K562 (cell line): ENCODE measurements at regions not wholly inside any gene's neighbourhood (a gene's known extent, or its start where the extent isn't known, plus 50 kb on each side); places are given as distances from the start of the nearest gene placed in this dataset.

Experiments
- ATAC-seq: fragments of 200-7000 bp; cut with Tn5 transposase; 3 replicates; pipeline ENCODE4 v1.9.1; 2020; ENCODE audit warnings: moderate library complexity
- BruUV-seq: library from RNA; stranded (reverse); fragments of 400-500 nt; replicated peaks from 2 replicates; lab custom pipeline; 2021; lab: Mats Ljungman, UMichigan
- CTCF ChIA-PET: fragments of 300-600 bp; formaldehyde crosslinking; extraction: SDS; loops from one replicate; lab custom pipeline; 2021; ENCODE audit warnings: low intra/inter-chr PET ratio; lab: Yijun Ruan, JAX
- POLR2A ChIA-PET: fragments of 300-600, 350-650 bp; sonication (Branson Sonifier 250); formaldehyde crosslinking; extraction: SDS; loops from one replicate; lab custom pipeline; 2021; ENCODE audit warnings: antibody characterized with exemption, inconsistent platforms; lab: Yijun Ruan, JAX
- DNase-seq, 4 experiments: peaks; one replicate each; pipeline versions ENCODE4 v3.0.0 to v3.0.0-alpha.2; 2011 to 2018; ENCODE audit warnings: low spot score in 3 of 4, mixed read lengths in 3 of 4; ENCODE audit errors: extremely low read depth in 1 of 4
- FAIRE-seq: peaks from 2 replicates; lab custom pipeline; 2011; peaks lifted over from hg19 to GRCh38; lab: Jason Lieb, UNC
- H2AFZ ChIP-seq: 2 replicates; pipeline ENCODE4 v1.6.0; 2011; ENCODE audit warnings: low read depth, low read length, control low read depth, inconsistent platforms
- H3K27ac ChIP-seq: fragments of 200-600 bp; 3 replicates; pipeline ENCODE4 v1.8.0; 2011; ENCODE audit warnings: low read depth, mild to moderate bottlenecking, control low read depth, inconsistent platforms, low read length, moderate library complexity, mixed read lengths; ENCODE audit errors: extremely low read depth
- H3K27me3 ChIP-seq, 2 experiments: fragments of 300-600 bp in 1 of 2; 2 replicates in 1 of 2; 3 replicates in 1 of 2; pipeline versions ENCODE4 v1.6.0 to v1.8.0; 2011; ENCODE audit warnings: inconsistent platforms in 2 of 2, low read length in 2 of 2, mild to moderate bottlenecking in 1 of 2, mixed read lengths in 1 of 2, moderate library complexity in 1 of 2; ENCODE audit not compliant: control insufficient read depth in 2 of 2, insufficient read depth in 2 of 2
- H3K36me3 ChIP-seq: fragments of 300-600 bp; 3 replicates; pipeline ENCODE4 v1.8.0; 2011; ENCODE audit warnings: mild to moderate bottlenecking, low read length, inconsistent platforms; ENCODE audit not compliant: control insufficient read depth, insufficient read depth
- H3K4me1 ChIP-seq, 2 experiments: fragments of 200-600 bp in 1 of 2; replicated peaks in 1 of 2; 2 replicates in 1 of 2; 3 replicates in 1 of 2; pipeline versions ENCODE4 v1.5.1 to v1.8.0; 2011; ENCODE audit warnings: inconsistent platforms in 2 of 2, low read length in 2 of 2, mild to moderate bottlenecking in 1 of 2, mixed read lengths in 1 of 2, moderate library complexity in 1 of 2; ENCODE audit not compliant: control insufficient read depth in 2 of 2, insufficient read depth in 2 of 2
- H3K4me2 ChIP-seq: 2 replicates; pipeline ENCODE4 v1.6.1; 2011; ENCODE audit warnings: low read length, control low read depth, inconsistent platforms, mixed read lengths; ENCODE audit not compliant: insufficient read depth
- H3K4me3 ChIP-seq: fragments of 200-600 bp; sonication (generic), shearing (Covaris generic); 2 replicates; pipeline ENCODE4 v1.5.1; 2016; ENCODE audit warnings: control low read depth, inconsistent platforms
- H3K79me2 ChIP-seq: fragments of 200-600 bp; 3 replicates; pipeline ENCODE4 v1.8.0; 2011; ENCODE audit warnings: low read length, inconsistent platforms; ENCODE audit not compliant: control insufficient read depth, insufficient read depth
- H3K9ac ChIP-seq, 2 experiments: 2 replicates each; pipeline versions ENCODE4 v1.6.0 to v1.6.1; 2011; ENCODE audit warnings: low read depth in 2 of 2, low read length in 2 of 2, control low read depth in 1 of 2, inconsistent platforms in 1 of 2, mild to moderate bottlenecking in 1 of 2, mixed read lengths in 1 of 2; ENCODE audit not compliant: insufficient read depth in 1 of 2
- H3K9me1 ChIP-seq: one replicate; pipeline ENCODE4 v1.6.0; 2011; ENCODE audit warnings: inconsistent platforms, mild to moderate bottlenecking, low read length, moderate library complexity; ENCODE audit not compliant: control insufficient read depth, insufficient read depth
- H3K9me3 ChIP-seq: replicated peaks from 2 replicates; pipeline ENCODE4 v1.5.1; 2011; ENCODE audit warnings: low read depth, low read length, inconsistent platforms; ENCODE audit not compliant: control insufficient read depth, insufficient read depth
- H4K20me1 ChIP-seq: replicated peaks from 2 replicates; pipeline ENCODE4 v1.6.1; 2011; ENCODE audit warnings: low read length, inconsistent platforms, mixed read lengths; ENCODE audit not compliant: control insufficient read depth, insufficient read depth
- BRF1 ChIP-seq: IDR thresholded peaks from 3 replicates; pipeline ENCODE4 v1.6.1; 2011; ENCODE audit warnings: borderline replicate concordance, mild to moderate bottlenecking; ENCODE audit not compliant: insufficient read length; ENCODE audit errors: extremely low read depth
- E2F8 ChIP-seq: fragments of 450-650 bp; IDR thresholded peaks from 2 replicates; pipeline ENCODE4 v1.7.1; 2018; ENCODE audit warnings: mild to moderate bottlenecking, low read depth; ENCODE audit not compliant: partially characterized antibody
- GTF2A2 ChIP-seq: IDR thresholded peaks from 2 replicates; pipeline ENCODE4 v1.6.1; 2016; ENCODE audit warnings: mild to moderate bottlenecking, missing genetic modification characterization, missing compliant biosample characterization
- MLX ChIP-seq, 2 experiments: fragments of 450-650 bp in 1 of 2; sonication (generic) in 1 of 2; formaldehyde crosslinking; conservative IDR thresholded peaks; 2 replicates each; pipeline versions ENCODE4 v1.4.0 to v1.8.1; 2020 to 2022; ENCODE audit warnings: mild to moderate bottlenecking in 1 of 2, missing genetic modification reagents in 1 of 2
- MYC ChIP-seq, 2 experiments: fragments of 250-450 bp in 1 of 2; sonication (Bioruptor Pico) in 1 of 2; IDR thresholded peaks; 2 replicates each; pipeline versions ENCODE4 v1.5.1 to v1.6.1; 2012 to 2021; ENCODE audit warnings: low read depth in 2 of 2, borderline replicate concordance in 1 of 2, improper control_type of control experiment in 1 of 2, low read length in 1 of 2, mild to moderate bottlenecking in 1 of 2, moderate library complexity in 1 of 2
- RHOXF2B ChIP-seq: fragments of 250-450 bp; sonication (Bioruptor Pico); conservative IDR thresholded peaks from 2 replicates; pipeline ENCODE4 v1.5.1; 2021
- SAFB2 ChIP-seq: fragments of 200-400 bp; formaldehyde crosslinking; IDR thresholded peaks from 2 replicates; pipeline ENCODE4 v1.6.1; 2018; ENCODE audit warnings: borderline replicate concordance, low read length, low read depth, moderate library complexity; ENCODE audit not compliant: severe bottlenecking
- SOX6 ChIP-seq: fragments of 450-650 bp; IDR thresholded peaks from 2 replicates; pipeline ENCODE4 v1.6.1; 2014; ENCODE audit warnings: mild to moderate bottlenecking
- ZBTB34 ChIP-seq: fragments of 250-450 bp; sonication (Bioruptor Pico); IDR thresholded peaks from 2 replicates; pipeline ENCODE4 v1.8.0; 2021; ENCODE audit warnings: mild to moderate bottlenecking, moderate library complexity
- ZNF12 ChIP-seq: sonication (generic); formaldehyde crosslinking; IDR thresholded peaks from 2 replicates; pipeline ENCODE4 v1.4.0; 2020; ENCODE audit warnings: mild to moderate bottlenecking, missing genetic modification reagents
- ZNF445 ChIP-seq: fragments of 250-450 bp; sonication (Bioruptor Pico); IDR thresholded peaks from 2 replicates; pipeline ENCODE4 v1.4.0; 2020; ENCODE audit warnings: low read depth, mild to moderate bottlenecking, moderate library complexity
- WGBS: fragments of 100-300 bp; shearing (Covaris generic); methylation state at CpG from one replicate; pipeline ENCODE4 v1.1.6; 2016; ENCODE audit warnings: low coverage, mixed read lengths; ENCODE audit not compliant: insufficient coverage; ENCODE audit errors: missing lambda C conversion rate; 5-methylcytosine and 5-hydroxymethylcytosine counted together
- in situ Hi-C: fragments of 300-500 bp; cut with MboI; formaldehyde crosslinking; loops from 4 replicates; pipeline ENCODE4 v1.15.0; 2018; ENCODE audit warnings: inconsistent platforms, mixed read lengths
- intact Hi-C: fragments of 100-400 bp; cut with micrococcal nuclease; formaldehyde crosslinking; loops from 2 replicates; pipeline ENCODE4 v1.14.2; 2022

- Histone ChIP-seq H3K79me2 (no peaks in the 10 kb centered on the region), H3K4me1 (no peaks in the 10 kb centered on the region), H3K9me3 (no peaks in the 10 kb centered on the region), H4K20me1 (no peaks in the 10 kb centered on the region), H3K36me3 (no peaks in the 10 kb centered on the region), H3K27me3 (no peaks in the 10 kb centered on the region), H3K9ac (no peak overlapping the region), H2AFZ (no peak overlapping the region), H3K4me3 (no peak overlapping the region)
- POLR2A ChIA-PET: no interaction called here
- CTCF ChIA-PET: no interaction called here
- intact Hi-C loops (no loop called here), in situ Hi-C loops (no loop called here)
- FAIRE-seq: no peak
- no peak for ATAC-seq
- no peak for TF ChIP-seq ZBTB34 (CRISPR knock-in tag)
- TF ChIP-seq MLX (CRISPR knock-in tag; conservative IDR thresholded peaks at IDR 0.05): no peak
- TF ChIP-seq, all 486 proteins: peak for 0
- WGBS: 0% methylated on average over 1 of the region's 1 CpG
- Histone ChIP-seq H3K9me1 (no peaks in the 10 kb centered on the region), H3K27ac (no peak overlapping the region), H3K4me2 (no peak overlapping the region)
- DNase-seq: no peak
- no TSS peak for BruUV-seq
Observed at GRCh38 chr1:99365545-99365944, 101.3 kb downstream of the PLPPR4 start.

- Histone ChIP-seq H3K9me3 (no peaks in the 10 kb centered on the region), H3K36me3 (no peaks in the 10 kb centered on the region), H3K9ac (no peak overlapping the region), H3K4me1 (no peaks in the 10 kb centered on the region), H3K27me3 (no peaks in the 10 kb centered on the region), H3K9me1 (no peaks in the 10 kb centered on the region), H3K4me3 (no peak overlapping the region), H3K79me2 (no peaks in the 10 kb centered on the region), H3K27ac (no peak overlapping the region), H4K20me1 (no peaks in the 10 kb centered on the region), H3K4me2 (no peak overlapping the region), H2AFZ (no peak overlapping the region)
- 8% methylated on average over 1 of the region's 2 CpGs for WGBS
- ChIA-PET POLR2A (no interaction called here), CTCF (no interaction called here)
- no peak for FAIRE-seq
- ATAC-seq: no peak
- intact Hi-C loops: no loop called here
- in situ Hi-C loops: no loop called here
- no peak for DNase-seq
- BruUV-seq: no TSS peak
- TF ChIP-seq GTF2A2 (tag) (no peak), MYC (IDR thresholded peaks at IDR 0.05; ENCODE audit: low read depth, low read length) (no peak), MYC (CRISPR knock-in tag; IDR thresholded peaks at IDR 0.05; ENCODE audit: borderline replicate concordance, low read depth) (no peak), SOX6 (no peak), E2F8 (no peak), RHOXF2B (no peak), SAFB2 (no peak), ZNF12 (CRISPR knock-in tag) (no peak), ZNF445 (no peak), BRF1 (no peak)
Observed at GRCh38 chr1:99369154-99369553, 104.9 kb downstream of the PLPPR4 start.
